ENCODE measurements at regions not wholly inside any gene's neighbourhood (a gene's known extent, or its start where the extent isn't known, plus 50 kb on each side); places are given as distances from the start of the nearest gene placed in this dataset.
A peak's percentile ranks its signal among the peaks of the same experiment; 100 is the strongest.
"Not testable (repeated sequence)": the region's sequence is repeated elsewhere in the genome, so short reads cannot be mapped to it uniquely, and the experiment has no call there.

DNA sequence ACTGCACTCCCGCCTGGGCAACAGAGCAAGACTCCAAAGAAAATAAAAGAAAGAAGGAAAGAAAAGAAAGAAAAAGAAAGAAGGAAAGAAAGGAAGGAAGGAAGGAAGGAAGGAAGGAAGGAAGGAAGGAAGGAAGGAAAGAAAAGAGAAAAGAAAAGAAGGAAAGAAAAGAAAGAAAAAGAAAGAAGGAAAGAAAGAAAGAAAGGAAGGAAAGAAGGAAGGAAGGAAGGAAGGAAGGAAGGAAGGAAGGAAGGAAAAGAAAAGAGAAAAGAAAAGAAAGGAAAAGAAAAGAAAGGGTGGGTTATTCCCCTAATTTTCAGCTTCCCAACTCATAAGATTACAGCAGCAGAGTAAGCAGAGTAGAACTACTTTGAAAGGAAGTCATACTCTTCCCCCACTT is 64.4 kb downstream of the TMEM200C start:
- H3K27ac ChIP-seq; H3K27me3 ChIP-seq; H3K4me1 ChIP-seq; H3K9me3 ChIP-seq; DNase-seq; ATAC-seq (ENCODE audit: low FRiP score in 2 of 2); H3K4me3 ChIP-seq; H3K36me3 ChIP-seq: not testable (repeated sequence)
- WGBS, 2 donors = 100% methylated on average over 1 of the region's 1 CpG

DNA sequence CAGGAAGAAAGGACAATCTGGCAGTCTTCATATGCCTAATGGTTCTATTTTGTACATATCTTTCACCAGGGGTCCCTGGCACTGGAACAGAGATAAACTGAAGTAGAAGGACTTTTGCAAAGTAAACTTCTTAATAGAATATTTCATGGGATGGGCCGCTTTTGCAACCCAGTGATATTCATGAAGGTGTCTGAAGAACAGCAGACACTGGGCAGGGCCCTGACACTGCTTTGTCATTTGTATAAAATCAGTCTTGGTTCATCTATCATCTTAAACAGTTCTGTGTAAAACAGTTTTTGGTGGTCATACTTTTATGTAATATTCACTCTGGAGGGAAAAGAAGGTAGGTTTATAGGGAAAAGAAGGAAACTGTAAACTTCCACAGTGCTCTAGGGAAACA is 66.4 kb downstream of the TMEM200C start:
- ATAC-seq (ENCODE audit: low FRiP score in 2 of 2) = no peak
- no peak for TF ChIP-seq CTCF (IDR thresholded peaks at IDR 0.05)
- no peak for TF ChIP-seq EP300 (IDR thresholded peaks at IDR 0.05)
- TF ChIP-seq POLR2A (IDR thresholded peaks at IDR 0.05) = no peak
- TF ChIP-seq POLR2AphosphoS5 (IDR thresholded peaks at IDR 0.05) = no peak

DNA sequence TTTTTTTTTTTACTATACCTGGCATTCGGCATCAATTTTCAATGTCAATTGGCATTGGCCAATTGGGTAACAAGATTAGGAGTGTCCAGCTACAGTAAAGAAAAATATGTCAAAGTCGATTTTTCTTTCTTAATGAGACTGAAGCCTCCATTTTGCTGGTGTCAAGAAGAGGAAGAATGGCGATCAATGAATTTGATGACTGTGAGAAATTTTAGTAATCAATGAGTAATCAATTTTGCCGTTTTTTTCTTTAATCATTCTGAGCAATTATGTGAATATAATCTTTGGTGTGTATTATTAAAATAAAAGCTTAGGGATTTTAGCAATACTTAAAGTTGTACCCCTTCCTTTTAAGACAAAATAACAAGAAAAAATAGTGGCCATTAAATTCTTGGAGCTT is 69.7 kb downstream of the TMEM200C start:
- Histone ChIP-seq H3K27ac (no peak overlapping the region), H3K27me3 (no peaks in the 10 kb centered on the region), H3K36me3 (no peaks in the 10 kb centered on the region), H3K4me3 (no peak overlapping the region), H3K4me1 (no peaks in the 10 kb centered on the region), H3K9me3 (no peaks in the 10 kb centered on the region)
- WGBS, 2 donors = 83 to 85% methylated on average over 4 of the region's 4 CpGs
- ATAC-seq (ENCODE audit: low FRiP score in 2 of 2) (no peak), DNase-seq (no peak)
- TF ChIP-seq EP300 (IDR thresholded peaks at IDR 0.05) (no peak), CTCF (IDR thresholded peaks at IDR 0.05) (no peak), POLR2A (IDR thresholded peaks at IDR 0.05) (no peak), POLR2AphosphoS5 (IDR thresholded peaks at IDR 0.05) (no peak)

More for the DNA sequence above, 66.4 kb downstream of the TMEM200C start:
- Histone ChIP-seq H3K27ac (no peak overlapping the region), H3K4me1 (no peaks in the 10 kb centered on the region), H3K27me3 (no peaks in the 10 kb centered on the region), H3K4me3 (no peak overlapping the region), H3K9me3 (no peaks in the 10 kb centered on the region), H3K36me3 (no peaks in the 10 kb centered on the region)
- 81 to 92% methylated on average over 1 of the region's 1 CpG for WGBS, 2 donors
- no peak for DNase-seq

DNA sequence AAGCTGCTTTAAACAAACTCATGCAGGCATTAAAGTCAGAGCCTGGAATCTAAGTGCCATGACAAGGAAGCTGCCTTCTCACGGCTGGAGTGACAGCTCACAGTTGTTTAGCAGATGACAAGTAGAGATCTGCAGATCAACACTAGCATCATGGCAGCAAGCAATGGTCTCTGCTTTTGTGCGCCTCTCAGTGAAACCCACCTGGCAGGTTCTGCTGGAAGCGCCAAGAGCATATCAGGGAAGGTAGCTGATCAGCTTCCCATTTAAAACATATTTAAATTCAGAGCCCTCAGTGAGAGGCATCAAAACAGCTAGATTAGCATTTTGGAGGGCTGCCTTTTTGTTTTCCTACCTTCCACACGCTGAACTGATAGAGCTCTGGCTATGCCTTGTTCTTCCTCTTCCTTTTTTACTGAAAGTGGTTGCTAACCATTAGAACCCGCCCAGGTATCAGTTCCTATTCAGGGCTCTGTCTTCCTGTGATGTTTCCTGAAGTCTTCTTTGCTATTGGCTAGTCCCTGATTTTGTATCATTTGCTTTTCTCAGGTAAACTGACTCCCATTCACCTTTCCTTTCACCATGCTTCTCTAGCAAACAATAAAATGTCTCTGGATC is 70.8 kb downstream of the TMEM200C start:
- no peaks in the 10 kb centered on the region for H3K9me3 ChIP-seq
- ATAC-seq (ENCODE audit: low FRiP score in 2 of 2) (no peak), DNase-seq (no peak)
- no peaks in the 10 kb centered on the region for H3K4me1 ChIP-seq
- 38 to 43% methylated on average over 5 of the region's 5 CpGs for WGBS, 2 donors
- H3K36me3 ChIP-seq = no peaks in the 10 kb centered on the region
- no peaks in the 10 kb centered on the region for H3K27me3 ChIP-seq
- no peak overlapping the region for H3K27ac ChIP-seq
- no peak overlapping the region for H3K4me3 ChIP-seq
- TF ChIP-seq POLR2A (IDR thresholded peaks at IDR 0.05) = no peak
- no peak for TF ChIP-seq CTCF (IDR thresholded peaks at IDR 0.05)
- TF ChIP-seq POLR2AphosphoS5 (IDR thresholded peaks at IDR 0.05) = no peak
- TF ChIP-seq EP300 (IDR thresholded peaks at IDR 0.05) = no peak

DNA sequence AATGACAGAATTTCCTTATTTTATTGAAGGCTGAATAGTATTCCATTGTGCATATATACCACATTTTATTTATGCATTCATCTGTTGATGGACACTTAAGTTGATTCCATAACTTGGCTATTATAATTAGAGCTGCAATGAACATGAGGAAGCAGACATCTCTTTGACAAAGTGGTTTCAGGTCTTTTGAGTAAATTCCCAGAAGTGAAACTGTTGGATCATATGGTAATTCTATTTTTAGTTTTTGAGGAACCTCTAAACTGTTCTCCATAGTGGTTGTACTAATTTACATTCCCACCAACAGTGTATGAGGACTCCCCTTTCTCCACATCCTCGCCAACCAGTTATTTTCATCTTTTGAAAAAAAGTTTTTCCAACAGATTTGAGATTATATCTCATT is 77.5 kb downstream of the TMEM200C start:
- Histone ChIP-seq H3K4me3 (no peak overlapping the region), H3K9me3 (no peaks in the 10 kb centered on the region), H3K36me3 (no peaks in the 10 kb centered on the region), H3K27ac (no peak overlapping the region), H3K4me1 (no peaks in the 10 kb centered on the region), H3K27me3 (no peaks in the 10 kb centered on the region)
- peak in 1 of 2 donors; percentile 40 for ATAC-seq (ENCODE audit: low FRiP score in 2 of 2)
- 48 to 67% methylated on average over 1 of the region's 1 CpG for WGBS, 2 donors
- no peak for TF ChIP-seq EP300 (IDR thresholded peaks at IDR 0.05)
- no peak for TF ChIP-seq POLR2AphosphoS5 (IDR thresholded peaks at IDR 0.05)
- no peak for TF ChIP-seq POLR2A (IDR thresholded peaks at IDR 0.05)
- no peak for TF ChIP-seq CTCF (IDR thresholded peaks at IDR 0.05)
- no peak for DNase-seq

Measured in upper lobe of left lung (tissue), 6 donors.